HG03135 (cell line): ENCODE measurements at regions not wholly inside any gene's neighbourhood (a gene's known extent, or its start where the extent isn't known, plus 50 kb on each side); places are given as distances from the start of the nearest gene placed in this dataset.
"Not testable (repeated sequence)": the region's sequence is repeated elsewhere in the genome, so short reads cannot be mapped to it uniquely, and the experiment has no call there.

Experiments
- ATAC-seq: cut with Tn5 transposase; IDR thresholded peaks from one replicate; pipeline ENCODE4 v1.9.1; 2021; ENCODE audit warnings: mild to moderate bottlenecking, moderate library complexity; ENCODE audit not compliant: unreplicated experiment

DNA sequence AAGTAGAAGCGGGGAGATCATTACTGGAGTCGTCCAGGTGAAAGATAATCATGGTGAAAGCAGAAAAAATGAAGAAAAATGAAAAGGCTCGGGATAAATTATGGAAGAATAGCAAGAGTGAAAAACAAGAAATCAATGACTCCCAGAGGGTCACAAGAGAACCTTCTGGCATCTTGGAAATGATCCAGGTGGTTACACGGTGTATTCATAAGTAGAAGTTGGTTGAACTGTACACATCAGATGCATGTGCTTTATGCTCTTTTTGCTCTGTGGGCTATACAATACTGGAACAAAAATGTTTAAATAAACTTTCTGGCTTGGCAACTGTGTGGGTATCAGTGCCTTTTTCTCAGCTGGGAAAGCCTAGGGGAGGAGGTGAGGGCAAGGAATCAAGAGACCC, 348.9 kb downstream of the RND3 start:
- no peak for ATAC-seq

DNA sequence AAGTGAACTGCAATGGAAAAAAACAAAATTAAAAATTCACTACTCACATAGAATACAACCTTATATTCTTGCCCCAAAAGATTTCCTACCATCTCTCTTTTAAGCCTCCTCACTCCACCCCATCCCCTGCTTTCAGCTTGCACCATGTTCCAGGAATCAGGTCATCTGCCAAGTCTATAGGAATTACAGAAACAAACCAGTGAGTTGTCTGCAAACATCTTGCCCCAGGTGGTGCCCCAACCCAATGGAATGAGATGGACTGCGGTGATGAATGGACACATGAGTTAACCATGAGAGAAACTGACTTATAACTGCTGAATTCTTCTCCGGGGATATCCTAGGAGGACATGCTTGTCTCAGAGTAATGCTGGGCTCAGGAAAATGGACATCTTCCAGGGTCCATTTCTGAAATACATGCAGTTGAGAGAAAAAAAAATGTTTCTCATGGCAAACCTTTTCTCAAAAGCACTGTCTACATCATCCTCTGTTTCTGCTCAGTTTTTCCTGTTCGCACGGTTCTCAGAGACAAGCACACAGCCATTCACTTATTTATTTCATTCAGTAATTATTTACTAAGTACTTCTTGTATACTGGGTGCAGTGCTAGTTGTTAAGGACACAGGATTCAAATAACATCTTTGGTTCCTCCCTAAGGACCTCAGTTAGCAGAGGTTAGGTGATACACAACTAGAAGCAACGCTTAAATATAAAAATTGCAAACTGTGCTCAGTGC, 350.0 kb downstream of the RND3 start:
- ATAC-seq = no peak

DNA sequence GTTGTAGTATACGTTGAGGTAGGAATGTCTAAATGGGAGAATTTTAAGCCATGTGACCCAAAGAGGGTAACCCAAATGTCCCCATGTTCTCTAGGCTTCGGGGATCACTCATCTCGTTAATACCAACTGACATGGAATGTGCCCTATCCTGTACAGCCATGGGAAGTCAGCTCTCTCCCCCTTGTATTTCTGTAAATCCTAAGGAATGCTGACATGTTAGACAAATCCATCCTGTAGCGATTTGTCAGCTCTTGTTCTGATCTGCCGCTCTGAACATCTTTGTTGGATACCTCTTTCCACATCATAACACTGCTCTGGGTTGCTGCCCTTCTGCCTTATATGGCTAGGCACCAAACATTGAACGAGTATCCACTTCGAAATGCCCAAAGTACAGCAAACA, 350.6 kb downstream of the RND3 start:
- ATAC-seq = no peak

DNA sequence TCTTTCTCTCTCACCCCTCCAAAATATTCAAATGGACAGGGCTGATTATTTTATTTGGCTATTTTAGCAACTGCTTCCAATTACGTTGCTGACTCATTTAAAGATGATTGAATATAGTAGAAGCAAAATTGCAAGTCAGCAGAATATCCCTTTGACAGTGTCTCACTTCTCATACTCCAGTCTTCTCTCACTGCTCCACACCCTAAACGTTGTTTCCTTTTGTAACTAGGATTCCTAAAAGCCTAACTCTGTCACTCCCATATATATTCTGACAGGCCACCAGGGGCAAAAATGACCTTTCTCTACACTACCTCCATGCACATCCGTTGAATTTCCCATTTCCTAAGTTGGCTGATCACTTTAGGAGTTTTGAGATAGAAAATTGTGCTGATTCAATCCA, 351.1 kb downstream of the RND3 start:
- ATAC-seq = no peak

DNA sequence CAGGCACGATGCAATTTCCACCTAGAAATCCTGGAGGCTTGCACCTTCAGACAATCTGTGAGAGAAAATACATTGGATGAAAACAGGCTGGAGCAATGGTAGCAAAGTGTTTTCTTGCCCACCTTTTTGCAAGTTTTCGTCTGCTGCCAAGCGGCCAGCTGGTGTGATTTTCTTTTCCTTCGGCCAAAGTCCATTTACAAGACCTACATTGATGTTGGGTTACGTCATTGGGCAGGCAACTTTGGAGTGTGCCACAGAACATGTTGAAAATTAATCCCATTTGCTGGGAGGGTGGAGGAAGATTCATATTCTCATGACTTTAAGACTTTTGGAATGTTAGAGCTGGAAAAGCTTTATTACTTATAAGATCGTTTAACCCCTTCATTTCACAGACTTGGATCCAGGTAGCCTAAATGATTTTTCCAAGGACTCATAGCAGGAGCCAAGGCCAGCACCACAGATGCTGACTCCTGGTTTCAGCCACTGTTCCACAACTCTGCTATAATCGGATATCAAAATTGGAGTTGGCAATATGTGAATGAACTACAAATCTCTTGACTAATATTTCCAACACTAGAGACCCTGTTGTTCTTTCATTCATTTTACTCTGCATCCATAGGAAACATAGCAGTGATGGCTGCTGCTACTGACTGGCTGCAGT, 352.1 kb downstream of the RND3 start:
- ATAC-seq = no peak

DNA sequence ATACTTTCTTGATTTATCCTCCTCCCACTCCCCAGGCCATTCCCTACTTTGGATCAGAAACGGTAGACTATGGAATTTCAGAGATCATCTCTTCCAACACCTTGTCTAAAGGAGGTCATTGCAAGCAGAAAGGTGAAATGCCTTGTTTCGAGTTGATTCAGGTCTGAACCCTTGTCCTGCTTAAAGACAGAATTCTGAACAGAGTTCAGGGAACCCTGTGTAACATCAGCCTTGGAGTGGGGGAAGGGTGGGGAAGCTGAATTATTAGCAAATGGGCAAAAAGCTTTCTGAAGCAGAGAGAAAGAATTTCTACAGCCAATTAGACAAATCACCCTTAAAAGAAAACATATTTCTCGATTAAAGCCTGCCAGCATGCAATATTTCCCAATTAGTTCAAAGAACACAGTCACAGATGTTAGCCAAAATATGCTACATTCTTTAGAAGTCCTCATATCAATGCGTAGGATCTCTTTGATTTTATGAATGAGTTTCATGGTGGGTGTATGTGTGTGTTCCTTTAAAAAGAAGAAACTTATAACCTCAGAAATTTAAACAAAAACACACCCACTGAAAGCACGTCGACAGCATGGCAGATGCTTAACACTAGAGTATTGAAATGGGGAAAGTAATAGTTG, 353.1 kb downstream of the RND3 start:
- no peak for ATAC-seq

DNA sequence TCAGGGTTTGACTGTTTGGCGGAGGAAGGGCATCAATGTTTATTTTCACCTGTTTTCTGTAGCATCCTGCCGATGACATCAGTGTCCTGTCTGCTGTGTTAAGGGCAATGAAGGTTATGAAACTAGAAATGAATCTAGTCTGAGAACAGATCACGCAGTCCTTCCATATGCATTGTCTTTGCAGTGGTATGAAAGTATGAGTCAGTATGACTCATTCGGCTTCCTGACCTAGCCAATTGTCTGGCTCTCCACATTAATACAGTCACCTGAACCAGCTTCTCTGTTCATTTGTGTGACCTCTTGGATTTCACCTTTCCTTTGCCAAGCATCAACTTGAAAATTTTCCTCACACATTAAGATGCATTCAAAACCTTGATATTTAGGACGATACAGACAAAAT, 353.8 kb downstream of the RND3 start:
- peak; percentile 76 for ATAC-seq

DNA sequence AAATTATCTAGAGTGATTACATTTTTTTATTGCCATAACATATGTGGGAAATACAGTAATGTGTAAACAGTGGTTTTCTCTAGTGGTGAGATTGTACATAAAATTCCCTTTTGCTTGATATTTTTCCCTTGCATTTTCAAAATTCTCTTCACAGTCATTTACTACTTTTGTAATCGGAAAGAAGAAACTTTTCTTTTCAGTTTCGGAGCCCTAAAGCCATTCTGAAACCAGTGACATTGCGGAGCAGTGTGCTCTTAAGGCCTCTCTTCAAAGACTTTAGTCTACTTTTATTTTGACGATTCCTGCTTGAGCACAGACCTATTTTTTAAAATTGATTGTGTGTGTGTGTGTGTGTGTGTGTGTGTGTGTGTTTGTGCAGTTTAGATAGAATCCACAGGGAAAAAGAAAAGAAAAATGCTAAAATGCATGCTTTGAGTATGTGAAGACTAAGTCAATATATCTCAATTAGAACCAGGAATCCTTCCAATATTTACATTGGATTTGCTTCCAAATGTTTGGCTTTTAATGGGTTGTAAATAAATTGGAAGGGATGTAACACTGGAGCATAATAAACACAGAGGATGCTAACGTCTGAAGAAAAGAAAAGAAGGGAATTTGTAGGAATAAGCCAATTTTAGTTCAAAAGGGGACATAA, 357.4 kb downstream of the RND3 start:
- ATAC-seq = no peak

DNA sequence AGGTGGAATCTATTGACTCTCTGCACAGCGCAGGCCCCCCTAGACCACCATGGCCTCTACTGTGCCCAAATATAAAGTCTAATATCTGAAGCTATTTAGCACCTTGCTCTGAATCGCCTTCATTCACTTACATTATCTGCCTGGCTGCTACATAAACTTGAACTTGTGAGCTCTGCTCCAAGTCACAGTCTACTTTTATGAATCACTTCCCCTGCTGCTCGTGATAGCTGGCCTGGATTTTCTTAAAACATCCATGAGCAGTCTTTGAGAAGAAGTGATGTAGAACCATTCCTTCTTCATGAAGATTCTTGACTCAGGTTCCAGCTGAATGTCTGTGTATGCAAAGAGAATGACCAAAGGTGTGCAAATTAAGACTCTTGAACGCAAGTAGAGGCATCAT, 359.5 kb downstream of the RND3 start:
- ATAC-seq = no peak

DNA sequence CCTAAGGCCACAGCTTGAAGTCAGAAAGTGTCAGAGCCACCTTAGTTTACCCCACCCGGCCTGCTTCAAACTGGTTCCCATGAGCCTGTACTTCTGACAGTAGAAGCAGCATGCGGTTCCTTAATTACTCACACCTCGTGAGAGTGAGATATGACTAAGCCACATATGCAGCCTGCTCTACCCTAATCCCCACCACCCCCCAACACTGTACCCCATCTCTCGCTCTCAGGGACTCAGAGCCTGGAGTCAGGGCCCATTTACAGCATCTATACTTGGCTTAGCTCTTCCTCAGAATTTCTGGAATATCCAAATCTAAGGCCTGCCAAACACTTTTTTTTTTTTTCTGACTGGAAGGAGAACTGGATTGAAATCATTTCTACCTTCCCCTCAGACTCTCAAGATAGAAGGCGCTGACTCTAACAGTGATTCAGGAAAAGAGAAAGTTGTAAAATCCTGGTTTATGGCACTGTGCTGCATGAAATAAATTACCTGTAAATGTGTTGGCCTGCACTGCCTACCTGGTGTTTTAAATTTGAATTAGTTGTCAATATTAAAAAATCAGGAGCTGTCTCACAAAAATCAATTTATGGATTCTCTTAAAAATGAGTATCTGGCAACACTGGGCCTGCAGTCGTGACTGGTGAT, 360.0 kb downstream of the RND3 start:
- ATAC-seq = no peak

DNA sequence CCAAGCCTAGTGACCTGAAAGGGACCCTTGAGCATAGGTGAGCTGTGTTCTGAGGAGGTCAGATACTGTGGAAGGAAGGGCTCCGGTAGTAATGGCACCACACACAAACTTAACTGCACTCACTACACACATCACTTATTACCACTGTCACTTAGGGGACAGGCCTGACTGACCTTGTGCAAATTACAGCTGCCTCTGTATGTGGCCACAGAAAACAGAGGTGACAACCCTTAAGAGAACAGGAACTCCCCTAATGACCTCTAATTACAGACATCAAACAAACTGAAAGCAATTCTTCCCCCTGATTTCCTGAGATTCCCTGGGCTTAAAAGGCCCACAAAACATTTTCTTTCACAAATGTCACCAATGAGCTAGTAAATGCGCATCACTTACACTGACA, 360.6 kb downstream of the RND3 start:
- ATAC-seq = no peak

DNA sequence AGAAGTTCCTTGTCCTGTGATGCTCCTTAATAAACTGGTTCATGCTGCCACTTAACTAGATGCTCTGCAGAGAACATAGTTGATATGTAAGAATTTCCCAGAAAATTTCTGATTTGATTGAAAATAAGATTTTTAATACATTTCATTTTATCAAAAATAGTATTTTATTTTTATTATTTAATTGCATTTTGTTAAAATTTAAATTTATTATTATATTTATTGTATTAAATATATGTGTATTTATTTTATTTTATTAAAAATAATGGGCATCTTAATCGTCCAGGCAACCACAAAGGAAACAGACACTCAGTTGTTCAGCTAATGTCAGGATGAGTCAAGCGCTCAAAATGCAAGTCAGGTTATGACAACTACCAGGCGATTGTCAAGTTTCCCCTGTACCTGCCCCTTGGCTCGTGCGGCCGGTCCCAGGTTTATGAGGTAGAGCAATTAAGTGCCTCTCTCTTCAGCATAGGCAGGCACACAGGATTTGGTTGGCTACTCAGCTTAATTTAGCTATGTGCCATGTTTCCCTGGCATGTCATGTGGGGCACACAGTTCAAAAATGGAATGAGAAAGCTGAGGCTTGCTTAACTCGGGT, 361.2 kb downstream of the RND3 start:
- ATAC-seq = no peak

DNA sequence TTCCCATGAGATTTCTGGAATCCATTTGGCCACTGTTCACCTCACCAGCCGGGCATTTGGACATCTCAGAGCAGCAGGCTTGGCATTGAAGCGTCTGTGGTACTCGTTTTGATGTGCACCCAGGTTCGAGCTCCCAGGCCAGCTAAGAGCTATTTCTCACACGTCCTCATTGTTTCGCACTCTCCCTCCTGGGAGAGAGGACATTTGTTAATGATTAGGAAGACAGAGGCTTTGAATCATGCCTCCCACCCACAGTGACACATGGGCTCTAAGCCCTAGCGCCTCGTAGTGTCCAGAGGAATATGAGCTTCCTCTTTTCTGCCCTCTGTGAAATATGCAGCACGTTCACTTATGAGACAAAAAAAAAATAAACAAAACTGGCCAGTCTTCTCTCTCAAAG, 361.8 kb downstream of the RND3 start:
- ATAC-seq = no peak

DNA sequence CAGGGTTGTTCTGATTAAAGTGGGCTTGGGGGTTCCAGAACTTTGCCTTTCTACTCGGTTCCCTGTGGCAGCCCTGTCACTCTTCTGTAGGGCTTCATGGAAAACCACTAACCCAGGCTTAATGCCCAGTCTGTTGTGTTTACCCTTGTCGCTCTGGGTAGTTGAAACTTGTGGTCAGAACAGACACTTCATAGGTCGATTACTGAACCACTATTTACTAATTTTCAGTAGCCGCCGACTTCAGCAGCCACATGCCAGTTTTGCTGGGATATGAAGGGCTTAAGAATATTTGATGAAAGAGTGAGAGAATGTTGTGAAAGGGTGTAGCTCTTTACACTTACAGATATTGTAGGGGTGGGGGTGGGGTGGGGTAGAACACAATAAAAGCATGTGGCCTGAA, 362.3 kb downstream of the RND3 start:
- ATAC-seq = no peak

DNA sequence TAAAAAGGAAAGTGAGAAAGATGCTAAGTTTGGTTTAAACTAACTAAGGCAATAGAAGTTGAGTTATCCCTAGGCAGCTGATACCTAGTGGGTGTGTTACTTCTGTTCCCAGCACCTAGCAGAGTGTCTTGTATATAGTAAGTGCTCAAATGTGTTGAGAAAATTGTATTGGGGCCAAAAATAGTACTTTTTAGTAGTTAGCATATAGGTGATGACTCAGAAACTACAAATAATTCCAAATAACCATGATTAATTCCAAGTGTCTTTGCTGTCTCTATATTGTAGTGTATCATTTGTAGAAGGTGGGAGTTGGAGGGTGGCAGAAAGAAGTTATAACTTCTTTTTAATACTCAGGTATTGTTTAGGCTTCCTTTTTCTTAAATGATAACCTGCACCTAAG, 362.7 kb downstream of the RND3 start:
- ATAC-seq = no peak

DNA sequence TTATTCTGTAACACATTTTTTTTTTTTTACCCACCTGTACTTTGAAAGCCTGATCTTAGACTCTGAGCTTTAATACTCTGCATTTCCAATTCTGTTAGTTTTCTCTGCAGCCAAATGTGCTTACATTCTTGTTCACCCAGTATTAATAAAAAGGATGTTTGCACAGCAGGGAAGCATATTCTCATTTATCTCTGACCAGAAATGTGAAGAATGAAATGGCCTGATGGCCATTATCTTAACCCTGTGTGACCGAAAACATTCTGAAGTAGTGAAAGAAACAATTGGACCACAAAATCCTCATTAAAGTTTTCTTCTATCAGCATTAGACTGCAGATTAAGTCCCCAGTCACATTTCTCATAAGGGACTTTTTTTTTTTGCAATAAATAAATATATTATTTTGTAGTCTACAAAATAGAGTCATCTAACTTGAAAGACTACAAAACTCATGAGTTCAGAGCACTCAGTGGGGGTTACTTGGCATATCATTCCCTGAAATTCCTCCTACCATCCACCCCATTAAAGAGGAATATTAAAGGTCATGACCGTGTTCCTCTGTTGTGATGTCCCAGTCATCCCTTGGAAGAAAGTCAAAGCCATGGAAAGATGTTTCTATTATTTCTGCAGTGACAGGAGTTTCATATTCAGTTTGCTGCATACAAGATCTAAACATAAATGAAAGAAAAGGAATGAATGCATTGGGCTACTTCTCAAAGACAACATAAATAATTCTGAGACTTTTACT, 364.4 kb downstream of the RND3 start:
- no peak for ATAC-seq

DNA sequence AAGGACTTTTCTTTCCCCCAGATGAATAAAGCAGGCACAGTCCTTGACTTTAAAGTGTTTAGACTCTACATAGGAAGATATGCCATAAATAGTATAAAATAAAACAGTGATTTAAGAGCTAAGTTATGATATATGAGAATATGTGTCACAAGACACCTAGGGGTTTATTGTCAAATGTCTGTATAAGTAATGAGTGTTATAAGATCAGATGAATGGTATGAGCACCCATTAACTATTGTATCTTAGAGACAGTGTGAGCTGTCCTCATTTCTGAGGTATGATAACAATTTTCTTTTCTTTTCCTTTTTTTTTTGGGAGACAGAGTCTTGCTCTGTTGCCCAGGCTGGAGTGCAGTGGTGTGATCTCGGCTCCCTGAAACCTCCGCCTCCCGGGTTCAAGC, 365.3 kb downstream of the RND3 start:
- no peak for ATAC-seq

DNA sequence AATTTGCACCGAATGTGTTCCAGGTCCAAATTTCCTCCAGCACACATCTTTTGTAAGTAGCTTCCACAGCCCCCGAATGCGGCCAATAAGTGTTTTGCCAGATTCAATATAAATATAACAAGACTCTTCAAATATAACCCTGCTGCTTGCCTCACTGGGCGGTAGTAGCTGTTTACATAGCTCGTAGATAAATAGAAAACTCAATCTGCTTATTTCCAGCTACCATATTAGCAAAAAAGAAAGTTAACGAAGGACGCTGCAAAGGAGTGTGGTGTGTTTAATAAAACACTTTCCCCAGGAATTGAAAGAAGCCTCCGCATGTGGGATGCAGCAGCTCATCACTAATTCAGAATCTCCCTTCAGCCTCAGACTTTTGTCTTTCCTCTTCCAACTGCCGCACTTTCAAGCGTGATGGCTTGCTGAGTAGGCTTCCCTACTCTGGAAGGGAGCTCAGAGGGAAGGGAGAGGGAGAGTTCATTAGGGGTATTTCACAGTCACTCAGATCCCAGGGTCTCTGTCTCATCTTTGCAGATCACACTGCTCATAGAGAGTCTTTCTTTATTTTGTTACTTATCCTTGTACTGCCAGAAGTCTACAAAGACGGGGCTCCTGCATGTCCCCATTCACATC, 367.0 kb downstream of the RND3 start:
- no peak for ATAC-seq

DNA sequence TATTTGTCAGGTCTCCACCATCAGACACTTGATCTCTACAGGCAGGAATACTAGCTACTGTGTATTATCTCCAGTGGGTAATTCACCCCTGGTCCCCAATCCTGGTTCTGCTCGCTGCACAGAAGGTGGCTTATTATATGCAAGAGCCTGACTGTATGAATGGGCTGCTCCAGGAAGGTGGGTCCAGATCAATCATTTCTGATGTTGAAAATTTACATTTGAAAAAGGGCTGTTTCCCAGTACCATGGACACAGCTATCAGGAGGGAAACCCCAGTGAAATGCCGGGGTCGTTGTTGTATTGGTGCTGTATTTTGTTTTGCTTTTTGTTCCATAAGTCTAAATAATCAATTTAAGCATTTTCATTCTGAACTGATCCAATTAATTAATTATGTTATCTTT, 367.6 kb downstream of the RND3 start:
- ATAC-seq = no peak

DNA sequence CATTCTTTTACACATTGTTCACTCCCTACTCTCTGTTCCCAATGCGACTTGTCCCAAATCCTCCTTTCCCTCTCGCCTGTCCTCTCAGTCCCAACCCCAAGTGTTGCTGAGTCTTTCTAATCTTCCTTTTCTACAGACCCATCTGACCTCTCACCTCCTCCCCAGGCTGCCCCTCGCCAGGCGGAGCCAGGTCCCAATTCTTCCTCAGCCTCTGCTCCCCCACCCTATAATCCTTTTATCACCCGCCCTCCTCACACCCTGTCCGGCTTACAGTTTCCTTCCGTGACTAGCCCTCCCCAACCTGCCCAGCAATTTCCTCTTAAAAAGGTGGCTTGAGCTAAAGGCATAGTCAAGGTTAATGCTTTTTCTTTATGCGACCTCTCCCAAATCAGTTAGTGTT, 373.4 kb downstream of the RND3 start:
- ATAC-seq = not testable (repeated sequence)
